Left ventricle myocardium inferior (tissue), 1 donor: ENCODE measurements at regions not wholly inside any gene's neighbourhood (a gene's known extent, or its start where the extent isn't known, plus 50 kb on each side); places are given as distances from the start of the nearest gene placed in this dataset.
A peak's percentile ranks its signal among the peaks of the same experiment; 100 is the strongest.

Source experiments
- DNase-seq: peaks from one replicate; pipeline ENCODE4 v3.0.0-alpha.2; 2020
- H3K27ac ChIP-seq: fragments of 200-600 bp; replicated peaks from 2 replicates; pipeline ENCODE4 v1.8.0; 2021
- H3K27me3 ChIP-seq: fragments of 200-600 bp; 2 replicates; pipeline ENCODE4 v1.8.0; 2021; ENCODE audit warnings: low read depth
- H3K36me3 ChIP-seq: fragments of 200-600 bp; 2 replicates; pipeline ENCODE4 v1.8.0; 2021
- H3K4me1 ChIP-seq: fragments of 200-600 bp; 2 replicates; pipeline ENCODE4 v1.8.0; 2021
- H3K4me3 ChIP-seq: fragments of 200-600 bp; 2 replicates; pipeline ENCODE4 v1.8.0; 2021; ENCODE audit warnings: mild to moderate bottlenecking, moderate library complexity
- H3K9me3 ChIP-seq: fragments of 200-600 bp; replicated peaks from 2 replicates; pipeline ENCODE4 v1.8.0; 2021
- CTCF ChIP-seq: fragments of 200-600 bp; IDR thresholded peaks from 2 replicates; pipeline ENCODE4 v1.8.0; 2021; ENCODE audit warnings: antibody characterized with exemption, mild to moderate bottlenecking, borderline replicate concordance
- intact Hi-C: fragments of 100-400 bp; cut with micrococcal nuclease; formaldehyde crosslinking; loops from one replicate; pipeline ENCODE4 v1.11.0; 2022
- donor health status: DM: no; HTN: yes; CAD: no; lungs with severe emphysema.

- no peak overlapping the region for H3K27ac ChIP-seq
- H3K4me1 ChIP-seq: peaks cover 33% of the 10 kb centered on the region
- H3K27me3 ChIP-seq: no peaks in the 10 kb centered on the region
- TF ChIP-seq CTCF: peak; percentile 84
- intact Hi-C loops: no loop called here
- no peaks in the 10 kb centered on the region for H3K9me3 ChIP-seq
- H3K4me3 ChIP-seq: no peak overlapping the region
- DNase-seq: peak; percentile 40
- H3K36me3 ChIP-seq: no peaks in the 10 kb centered on the region
Measured at GRCh38 chr15:35751413-35752133, 205.6 kb upstream of the DPH6 start.

DNA sequence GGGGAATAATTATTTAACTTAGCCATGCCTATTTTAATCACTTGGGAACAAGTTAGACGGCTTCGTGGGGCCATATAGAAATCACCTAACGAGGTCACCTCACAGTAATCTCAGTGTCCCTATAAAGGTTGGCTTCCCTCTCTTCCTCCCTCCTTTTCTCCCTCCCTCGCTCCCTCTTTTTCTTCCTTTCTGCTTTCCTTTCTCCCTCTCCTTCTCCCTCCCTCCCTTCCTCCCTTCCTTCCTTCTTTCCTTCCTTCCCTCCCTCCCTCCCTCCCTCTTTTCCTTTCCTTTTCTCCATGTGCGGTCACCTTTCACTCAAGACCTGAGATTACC is 206.1 kb upstream of the DPH6 start:
- no peak for DNase-seq
- Histone ChIP-seq H3K36me3 (no peaks in the 10 kb centered on the region), H3K4me3 (no peak overlapping the region), H3K4me1 (peaks cover 38% of the 10 kb centered on the region), H3K27me3 (no peaks in the 10 kb centered on the region), H3K9me3 (no peaks in the 10 kb centered on the region), H3K27ac (no peak overlapping the region)
- TF ChIP-seq CTCF: no peak
- intact Hi-C loops: no loop called here

GRCh38 chr15:35753486-35753885 is 207.5 kb upstream of the DPH6 start:
- Histone ChIP-seq H3K27me3 (no peaks in the 10 kb centered on the region), H3K4me3 (no peak overlapping the region), H3K9me3 (no peaks in the 10 kb centered on the region), H3K4me1 (peaks cover 41% of the 10 kb centered on the region), H3K27ac (peak overlapping the region; percentile 28), H3K36me3 (no peaks in the 10 kb centered on the region)
- TF ChIP-seq CTCF: no peak
- intact Hi-C loops: no loop called here
- DNase-seq: no peak

DNA sequence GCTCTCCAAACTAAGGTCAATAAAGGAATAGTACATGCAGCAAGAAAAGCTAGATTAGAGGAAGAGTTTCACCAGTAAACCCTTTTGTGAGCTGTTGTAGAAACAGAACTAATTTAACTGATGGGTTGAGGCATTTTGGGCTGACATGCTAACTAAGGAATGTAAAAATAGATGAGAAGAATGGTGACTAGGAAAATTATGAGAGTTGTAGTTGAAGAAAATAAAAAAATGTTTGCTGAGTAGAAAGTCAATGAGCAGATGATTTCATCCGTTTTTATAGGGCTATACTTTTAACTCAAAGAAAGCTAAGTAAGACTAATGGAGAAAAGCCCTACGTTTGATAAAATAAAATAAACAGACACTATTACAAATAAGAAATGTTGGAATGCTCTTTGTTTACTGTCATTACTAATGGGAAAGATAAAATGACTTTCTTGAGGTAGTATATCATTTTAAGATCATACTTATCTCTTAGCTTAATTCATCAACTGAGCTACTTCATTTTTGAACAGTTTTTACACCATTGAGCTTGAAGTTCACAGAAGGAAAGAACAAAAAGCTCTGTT is 209.4 kb upstream of the DPH6 start:
- no peaks in the 10 kb centered on the region for H3K9me3 ChIP-seq
- H3K4me3 ChIP-seq: no peak overlapping the region
- no peaks in the 10 kb centered on the region for H3K27me3 ChIP-seq
- no peak for TF ChIP-seq CTCF
- intact Hi-C loops: no loop called here
- DNase-seq: no peak
- H3K4me1 ChIP-seq: peaks cover 41% of the 10 kb centered on the region
- H3K27ac ChIP-seq: no peak overlapping the region
- no peaks in the 10 kb centered on the region for H3K36me3 ChIP-seq

DNA sequence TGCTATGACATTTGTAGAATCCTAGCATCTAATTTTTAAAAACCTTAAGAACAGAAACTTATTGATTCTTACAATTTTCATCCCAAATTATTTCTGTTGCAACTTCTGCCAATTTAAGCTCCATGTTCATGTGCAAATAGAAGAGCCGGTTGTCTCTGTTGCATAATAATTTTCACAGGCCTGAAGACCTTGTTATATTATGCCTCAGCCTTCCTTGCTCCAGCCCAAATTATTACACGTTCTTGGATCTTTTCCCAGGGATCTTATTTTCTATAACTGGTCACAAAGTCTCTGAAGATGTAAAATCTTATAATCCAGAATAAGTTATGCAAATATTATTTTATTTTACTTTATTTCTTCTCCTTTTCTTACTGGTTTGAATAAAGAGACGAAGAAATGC is 210.7 kb upstream of the DPH6 start:
- intact Hi-C loops: no loop called here

More for the DNA sequence above, 210.7 kb upstream of the DPH6 start:
- no peak for DNase-seq
- H3K27me3 ChIP-seq: no peaks in the 10 kb centered on the region
- no peak overlapping the region for H3K4me3 ChIP-seq
- no peak for TF ChIP-seq CTCF
- H3K4me1 ChIP-seq: peaks cover 35% of the 10 kb centered on the region
- H3K27ac ChIP-seq: no peak overlapping the region
- no peaks in the 10 kb centered on the region for H3K36me3 ChIP-seq
- H3K9me3 ChIP-seq: no peaks in the 10 kb centered on the region
